AG09319 (cell line): ENCODE measurements at regions not wholly inside any gene's neighbourhood (a gene's known extent, or its start where the extent isn't known, plus 50 kb on each side); places are given as distances from the start of the nearest gene placed in this dataset.

ENCODE experiments used
- DNase-seq: peaks from one replicate; pipeline ENCODE4 v3.0.0-alpha.2; 2010; ENCODE audit warnings: low read depth; ENCODE audit errors: extremely low read depth
- CTCF ChIP-seq: IDR thresholded peaks from 2 replicates; pipeline ENCODE4 v1.5.1; 2011; ENCODE audit warnings: low read depth, mild to moderate bottlenecking, inconsistent platforms, low read length, moderate library complexity

- TF ChIP-seq CTCF = no peak
- no peak for DNase-seq
Measured at GRCh38 chr3:132854856-132855535, 132.8 kb upstream of the NPHP3 start.

- DNase-seq = no peak
- TF ChIP-seq CTCF = no peak
Measured at GRCh38 chr3:132847849-132848625, 125.8 kb upstream of the NPHP3 start.

GRCh38 chr3:132843851-132844553, 121.8 kb upstream of the NPHP3 start:
- TF ChIP-seq CTCF = no peak

GRCh38 chr3:132843349-132843748, 121.1 kb upstream of the NPHP3 start:
- no peak for TF ChIP-seq CTCF
- DNase-seq = no peak

More at GRCh38 chr3:132843851-132844553, 121.8 kb upstream of the NPHP3 start:
- no peak for DNase-seq

GRCh38 chr3:132841621-132842020, 119.4 kb upstream of the NPHP3 start:
- DNase-seq = no peak
- no peak for TF ChIP-seq CTCF

GRCh38 chr3:132840201-132840700, 118.0 kb upstream of the NPHP3 start:
- TF ChIP-seq CTCF = no peak
- no peak for DNase-seq
